Gastroesophageal sphincter (tissue), 3 donors: ENCODE measurements at regions not wholly inside any gene's neighbourhood (a gene's known extent, or its start where the extent isn't known, plus 50 kb on each side); places are given as distances from the start of the nearest gene placed in this dataset.

Source experiments
- CTCF ChIP-seq, 4 experiments: fragments of 200-600 bp in 2 of 4; fragments of 450-650 bp in 2 of 4; sonication (generic) in 1 of 4; IDR thresholded peaks; one replicate each; pipeline ENCODE4 v1.5.1; 2017 to 2019; ENCODE audit warnings: antibody characterized with exemption in 4 of 4, mild to moderate bottlenecking in 2 of 4, moderate library complexity in 2 of 4
- EP300 ChIP-seq: sonication (generic); formaldehyde crosslinking; IDR thresholded peaks from one replicate; pipeline ENCODE4 v1.6.1; 2017; ENCODE audit warnings: antibody characterized with exemption, mild to moderate bottlenecking
- POLR2AphosphoS5 ChIP-seq: sonication (generic); formaldehyde crosslinking; IDR thresholded peaks from one replicate; pipeline ENCODE4 v1.6.1; 2017; ENCODE audit warnings: antibody characterized with exemption

- TF ChIP-seq EP300 (no peak), CTCF (IDR thresholded peaks at IDR 0.05) (no peak), POLR2AphosphoS5 (no peak)
These were observed 97.1 kb upstream of the CHL1 start for GRCh38 chr3:99506-99905.
